ENCODE measurements at regions not wholly inside any gene's neighbourhood (a gene's known extent, or its start where the extent isn't known, plus 50 kb on each side); places are given as distances from the start of the nearest gene placed in this dataset.

- Mint-ChIP-seq H3K4me1 (ENCODE audit: low read depth) (no peaks in the 10 kb centered on the region), H3K27me3 (ENCODE audit: low read depth) (no peaks in the 10 kb centered on the region), H3K4me3 (no peak overlapping the region), H3K36me3 (ENCODE audit: low read depth) (no peaks in the 10 kb centered on the region), H3K27ac (no peak overlapping the region), H3K9me3 (ENCODE audit: insufficient read depth) (no peaks in the 10 kb centered on the region)
- ChIA-PET POLR2A (no interaction called here), CTCF (no interaction called here)
- ATAC-seq = no peak
- no peak for DNase-seq
These were observed 306.9 kb downstream of the FGFR2 start for GRCh38 chr10:121291376-121291775.

DNA sequence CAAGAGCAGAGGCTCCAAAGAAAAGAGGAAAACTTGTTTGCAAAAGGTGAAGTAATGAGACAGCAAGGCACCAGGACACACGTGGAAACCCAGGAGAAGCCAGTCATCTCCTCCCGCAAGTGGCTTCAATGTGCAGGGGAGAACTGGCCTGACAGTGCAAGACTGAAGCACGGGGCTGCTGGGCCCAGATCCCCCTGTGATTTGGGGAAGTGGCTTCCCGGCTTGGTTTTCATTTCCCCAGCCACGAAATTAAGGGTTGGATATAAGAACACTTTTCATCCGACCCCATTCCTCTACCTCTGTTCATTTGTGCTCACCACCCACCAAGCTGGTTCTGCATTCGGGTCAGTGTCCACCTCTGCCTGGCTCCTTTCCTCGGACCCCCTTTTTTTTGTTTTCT, 306.4 kb downstream of the FGFR2 start:
- Mint-ChIP-seq H3K9me3 (ENCODE audit: insufficient read depth) (no peaks in the 10 kb centered on the region), H3K27ac (no peak overlapping the region), H3K36me3 (ENCODE audit: low read depth) (no peaks in the 10 kb centered on the region), H3K27me3 (ENCODE audit: low read depth) (no peaks in the 10 kb centered on the region), H3K4me3 (no peak overlapping the region), H3K4me1 (ENCODE audit: low read depth) (no peaks in the 10 kb centered on the region)
- DNase-seq (no peak), ATAC-seq (no peak)
- POLR2A ChIA-PET = no interaction called here
- CTCF ChIA-PET = no interaction called here

- H3K27ac Mint-ChIP-seq = no peak overlapping the region
- ChIA-PET POLR2A (no interaction called here), CTCF (no interaction called here)
- no peak overlapping the region for H3K4me3 Mint-ChIP-seq
- DNase-seq (no peak), ATAC-seq (no peak)
- H3K36me3 Mint-ChIP-seq (ENCODE audit: low read depth) = no peaks in the 10 kb centered on the region
- no peaks in the 10 kb centered on the region for H3K27me3 Mint-ChIP-seq (ENCODE audit: low read depth)
- no peaks in the 10 kb centered on the region for H3K4me1 Mint-ChIP-seq (ENCODE audit: low read depth)
- H3K9me3 Mint-ChIP-seq (ENCODE audit: insufficient read depth) = no peaks in the 10 kb centered on the region
These were observed 305.9 kb downstream of the FGFR2 start for GRCh38 chr10:121292321-121292720.

GRCh38 chr10:121293110-121293509, 305.1 kb downstream of the FGFR2 start:
- no peaks in the 10 kb centered on the region for H3K27me3 Mint-ChIP-seq (ENCODE audit: low read depth)
- POLR2A ChIA-PET = no interaction called here
- H3K36me3 Mint-ChIP-seq (ENCODE audit: low read depth) = no peaks in the 10 kb centered on the region
- ATAC-seq (no peak), DNase-seq (no peak)
- no peaks in the 10 kb centered on the region for H3K4me1 Mint-ChIP-seq (ENCODE audit: low read depth)
- no peak overlapping the region for H3K27ac Mint-ChIP-seq
- H3K4me3 Mint-ChIP-seq = no peak overlapping the region
- H3K9me3 Mint-ChIP-seq (ENCODE audit: insufficient read depth) = no peaks in the 10 kb centered on the region
- CTCF ChIA-PET = no interaction called here

DNA sequence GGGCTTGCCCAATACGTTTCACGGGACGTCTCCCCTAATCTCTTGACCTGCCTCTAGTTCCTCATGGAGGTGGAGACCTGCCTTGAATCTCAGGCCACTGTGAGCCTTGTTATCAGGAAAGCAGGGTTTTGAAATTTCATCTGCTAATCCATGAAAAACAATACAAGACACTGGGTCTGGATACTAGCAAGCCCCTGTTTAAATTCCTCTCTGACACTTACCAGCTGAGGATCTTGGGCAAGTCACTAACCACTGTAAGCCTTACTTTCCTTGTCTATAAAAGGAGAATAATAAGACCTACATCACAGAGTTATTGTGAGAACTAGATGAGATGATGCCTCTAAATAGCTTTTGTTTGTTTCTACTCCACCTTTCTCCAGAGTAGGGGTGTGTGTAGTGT, 303.6 kb downstream of the FGFR2 start:
- H3K4me3 Mint-ChIP-seq = no peak overlapping the region
- H3K27me3 Mint-ChIP-seq (ENCODE audit: low read depth) = no peaks in the 10 kb centered on the region
- ATAC-seq = no peak
- DNase-seq = no peak
- H3K27ac Mint-ChIP-seq = no peak overlapping the region
- ChIA-PET POLR2A (no interaction called here), CTCF (no interaction called here)
- no peaks in the 10 kb centered on the region for H3K9me3 Mint-ChIP-seq (ENCODE audit: insufficient read depth)
- H3K36me3 Mint-ChIP-seq (ENCODE audit: low read depth) = no peaks in the 10 kb centered on the region
- H3K4me1 Mint-ChIP-seq (ENCODE audit: low read depth) = no peaks in the 10 kb centered on the region

- no peaks in the 10 kb centered on the region for H3K4me1 Mint-ChIP-seq (ENCODE audit: low read depth)
- no peak overlapping the region for H3K27ac Mint-ChIP-seq
- ChIA-PET CTCF (no interaction called here), POLR2A (no interaction called here)
- DNase-seq (no peak), ATAC-seq (no peak)
- no peaks in the 10 kb centered on the region for H3K9me3 Mint-ChIP-seq (ENCODE audit: insufficient read depth)
- H3K27me3 Mint-ChIP-seq (ENCODE audit: low read depth) = no peaks in the 10 kb centered on the region
- no peaks in the 10 kb centered on the region for H3K36me3 Mint-ChIP-seq (ENCODE audit: low read depth)
- no peak overlapping the region for H3K4me3 Mint-ChIP-seq
These were observed 301.9 kb downstream of the FGFR2 start for GRCh38 chr10:121296378-121296777.

- no peaks in the 10 kb centered on the region for H3K36me3 Mint-ChIP-seq (ENCODE audit: low read depth)
- no peak for ATAC-seq
These were observed 301.2 kb downstream of the FGFR2 start for GRCh38 chr10:121296881-121297585.

DNA sequence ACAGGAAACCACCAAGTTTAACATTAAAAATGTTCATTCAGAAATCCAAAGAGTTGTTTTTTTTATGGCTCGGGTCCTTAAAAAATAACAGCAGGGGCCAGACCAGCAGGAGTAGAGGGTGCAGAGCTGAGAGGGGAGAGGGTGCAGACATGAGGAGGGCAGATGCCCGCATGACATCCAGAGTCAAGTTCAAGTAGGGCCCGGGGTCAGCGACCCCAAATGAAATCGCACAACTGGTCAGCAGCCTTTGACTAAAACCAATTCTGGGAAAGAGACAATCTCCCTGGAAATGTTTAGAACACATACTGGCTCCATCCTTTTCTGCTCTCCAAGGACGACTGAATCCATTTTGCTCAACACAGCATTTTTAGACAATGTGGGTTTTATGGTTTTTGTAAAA, 297.5 kb downstream of the FGFR2 start:
- Mint-ChIP-seq H3K4me1 (ENCODE audit: low read depth) (no peaks in the 10 kb centered on the region), H3K27ac (no peak overlapping the region), H3K4me3 (no peak overlapping the region), H3K9me3 (ENCODE audit: insufficient read depth) (no peaks in the 10 kb centered on the region), H3K36me3 (ENCODE audit: low read depth) (no peaks in the 10 kb centered on the region), H3K27me3 (ENCODE audit: low read depth) (no peaks in the 10 kb centered on the region)
- DNase-seq (no peak), ATAC-seq (no peak)
- CTCF ChIA-PET = no interaction called here
- POLR2A ChIA-PET = no interaction called here

More at GRCh38 chr10:121296881-121297585, 301.2 kb downstream of the FGFR2 start:
- H3K27me3 Mint-ChIP-seq (ENCODE audit: low read depth) = no peaks in the 10 kb centered on the region
- ChIA-PET CTCF (no interaction called here), POLR2A (no interaction called here)
- no peak for DNase-seq
- no peak overlapping the region for H3K27ac Mint-ChIP-seq
- no peak overlapping the region for H3K4me3 Mint-ChIP-seq
- H3K9me3 Mint-ChIP-seq (ENCODE audit: insufficient read depth) = no peaks in the 10 kb centered on the region
- H3K4me1 Mint-ChIP-seq (ENCODE audit: low read depth) = no peaks in the 10 kb centered on the region

DNA sequence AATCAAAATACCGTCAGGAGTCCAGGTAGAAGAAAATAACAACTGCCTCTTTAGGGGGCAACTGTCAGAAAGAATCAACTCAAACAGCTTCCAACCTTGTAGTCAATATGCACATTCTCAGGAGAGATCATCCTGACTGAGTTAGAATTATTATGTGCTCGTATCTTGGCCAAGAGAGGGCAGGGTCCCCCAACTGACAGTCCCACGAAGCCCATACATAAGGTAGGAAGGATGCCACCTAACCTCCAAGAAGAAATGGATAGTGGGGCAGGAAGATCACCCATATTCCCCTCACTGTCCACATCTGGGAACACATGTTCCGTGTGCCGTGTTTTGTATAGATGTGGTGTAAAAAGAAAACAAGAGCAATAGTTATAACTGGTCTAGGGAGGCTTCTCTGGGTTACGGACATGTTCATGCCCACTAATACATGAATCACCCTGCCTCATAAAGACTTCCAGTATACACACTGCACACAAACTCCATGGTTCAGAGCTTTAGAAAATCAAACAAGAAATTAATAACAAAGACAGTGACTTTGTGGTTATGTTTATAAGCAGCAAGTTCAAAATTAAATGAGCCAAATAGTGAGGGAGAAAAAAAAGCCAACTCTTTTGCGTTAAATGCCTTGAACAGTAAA, 295.6 kb downstream of the FGFR2 start:
- ChIA-PET POLR2A (no interaction called here), CTCF (no interaction called here)
- H3K4me3 Mint-ChIP-seq = no peak overlapping the region
- no peaks in the 10 kb centered on the region for H3K4me1 Mint-ChIP-seq (ENCODE audit: low read depth)
- ATAC-seq (no peak), DNase-seq (no peak)
- no peaks in the 10 kb centered on the region for H3K27me3 Mint-ChIP-seq (ENCODE audit: low read depth)
- no peak overlapping the region for H3K27ac Mint-ChIP-seq
- H3K9me3 Mint-ChIP-seq (ENCODE audit: insufficient read depth) = no peaks in the 10 kb centered on the region
- H3K36me3 Mint-ChIP-seq (ENCODE audit: low read depth) = no peaks in the 10 kb centered on the region

DNA sequence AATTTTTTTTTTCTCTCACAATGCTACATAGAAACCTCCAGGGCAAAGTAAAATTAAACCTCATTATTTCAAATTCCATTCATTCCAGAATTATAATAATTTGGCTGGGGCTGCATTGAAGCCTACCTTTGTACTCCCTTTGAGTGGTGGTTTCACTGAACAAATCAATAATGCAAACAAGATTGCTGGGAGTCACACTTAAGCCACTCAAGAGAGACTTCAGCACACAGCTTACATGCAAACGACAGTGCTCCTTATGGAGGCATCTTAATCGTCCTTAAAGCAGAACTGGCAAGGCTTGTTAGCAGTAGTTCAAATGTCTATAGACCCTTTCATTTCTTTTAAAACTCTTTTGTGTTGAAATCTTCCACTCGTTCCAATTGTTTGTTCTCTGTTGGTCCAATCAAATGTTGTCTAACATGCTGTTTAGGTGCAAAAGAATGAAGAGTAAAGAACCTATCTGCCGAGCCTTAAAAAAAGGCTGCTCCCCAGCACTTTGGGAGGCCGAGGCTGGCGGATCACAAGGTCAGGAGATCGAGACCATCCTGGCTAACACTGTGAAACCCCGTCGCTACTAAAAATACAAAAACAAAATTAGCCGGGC, 294.9 kb downstream of the FGFR2 start:
- POLR2A ChIA-PET = no interaction called here
- Mint-ChIP-seq H3K27ac (no peak overlapping the region), H3K4me3 (no peak overlapping the region), H3K9me3 (ENCODE audit: insufficient read depth) (no peaks in the 10 kb centered on the region), H3K4me1 (ENCODE audit: low read depth) (no peaks in the 10 kb centered on the region), H3K27me3 (ENCODE audit: low read depth) (no peaks in the 10 kb centered on the region), H3K36me3 (ENCODE audit: low read depth) (no peaks in the 10 kb centered on the region)
- ATAC-seq (no peak), DNase-seq (no peak)
- CTCF ChIA-PET = no interaction called here

GRCh38 chr10:121305066-121305465, 293.2 kb downstream of the FGFR2 start:
- no peaks in the 10 kb centered on the region for H3K27me3 Mint-ChIP-seq (ENCODE audit: low read depth)
- POLR2A ChIA-PET = no interaction called here
- DNase-seq (no peak), ATAC-seq (no peak)
- no peaks in the 10 kb centered on the region for H3K9me3 Mint-ChIP-seq (ENCODE audit: insufficient read depth)
- H3K4me3 Mint-ChIP-seq = no peak overlapping the region
- H3K36me3 Mint-ChIP-seq (ENCODE audit: low read depth) = no peaks in the 10 kb centered on the region
- no peak overlapping the region for H3K27ac Mint-ChIP-seq
- CTCF ChIA-PET = no interaction called here
- H3K4me1 Mint-ChIP-seq (ENCODE audit: low read depth) = no peaks in the 10 kb centered on the region

DNA sequence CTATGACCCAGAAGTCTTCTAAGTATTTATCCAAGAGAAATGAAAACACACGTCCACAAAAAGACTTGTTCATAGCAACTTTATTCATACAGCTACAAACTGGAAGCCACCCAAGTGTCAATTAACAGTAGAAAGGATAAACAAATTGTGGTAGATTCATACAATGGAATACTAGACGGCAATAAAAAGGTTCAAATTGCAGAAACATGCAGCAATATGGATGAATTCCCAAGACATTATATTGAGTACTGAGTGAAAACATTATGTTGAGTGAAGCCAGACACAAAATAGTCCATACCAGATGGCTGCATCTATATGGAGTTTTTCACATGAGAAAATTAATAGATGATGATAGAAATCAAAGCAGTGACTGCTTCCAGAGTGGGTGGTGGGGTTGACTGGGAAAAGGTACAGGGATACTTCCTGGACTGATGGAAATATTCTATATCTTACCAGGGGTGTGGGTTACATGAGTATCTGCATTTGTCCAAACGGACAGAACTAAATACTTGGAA, 292.0 kb downstream of the FGFR2 start:
- Mint-ChIP-seq H3K27ac (no peak overlapping the region), H3K27me3 (ENCODE audit: low read depth) (no peaks in the 10 kb centered on the region), H3K9me3 (ENCODE audit: insufficient read depth) (no peaks in the 10 kb centered on the region), H3K4me1 (ENCODE audit: low read depth) (no peaks in the 10 kb centered on the region), H3K4me3 (no peak overlapping the region), H3K36me3 (ENCODE audit: low read depth) (no peaks in the 10 kb centered on the region)
- DNase-seq = no peak
- ATAC-seq = no peak
- ChIA-PET CTCF (no interaction called here), POLR2A (no interaction called here)

Measured in activated CD8-positive, alpha-beta T cell treated with anti-CD3 and anti-CD28 coated beads, Interleukin-2, amount 10 ng/mL, durations not matched to agents 7 days and 5 days (primary cell).